Amniotic epithelial cell (primary cell): ENCODE measurements at regions not wholly inside any gene's neighbourhood (a gene's known extent, or its start where the extent isn't known, plus 50 kb on each side); places are given as distances from the start of the nearest gene placed in this dataset.

ENCODE experiments used
- DNase-seq: peaks from one replicate; pipeline ENCODE4 v3.0.0-alpha.2; 2010; ENCODE audit warnings: low read depth

GRCh38 chr6:137269803-137270202 lies 50.6 kb upstream of the IFNGR1 start:
- no peak for DNase-seq

- no peak for DNase-seq
Measured at GRCh38 chr6:137269347-137269746, 50.2 kb upstream of the IFNGR1 start.
